GM18951 (cell line): ENCODE measurements at regions not wholly inside any gene's neighbourhood (a gene's known extent, or its start where the extent isn't known, plus 50 kb on each side); places are given as distances from the start of the nearest gene placed in this dataset.

Experiments used
- POLR2A ChIP-seq: IDR thresholded peaks from 4 replicates; pipeline ENCODE4 v1.6.1; 2011; ENCODE audit warnings: mild to moderate bottlenecking; ENCODE audit not compliant: insufficient read length, insufficient read depth; ENCODE audit errors: extremely low read depth
- in situ Hi-C: fragments of 300-500 bp; cut with MboI; formaldehyde crosslinking; loops from one replicate; pipeline ENCODE4 v1.12.0; 2022; ENCODE audit warnings: low sequenced_read_pairs, mixed read lengths, inconsistent platforms; ENCODE audit not compliant: unreplicated experiment

- in situ Hi-C loops, result no loop called here
- TF ChIP-seq POLR2A, result no peak
These were observed 91.7 kb upstream of the MEOX2 start for GRCh38 chr7:15778191-15778590.

GRCh38 chr7:15765753-15766152, 79.3 kb upstream of the MEOX2 start:
- in situ Hi-C loops, result no loop called here
- TF ChIP-seq POLR2A, result no peak

GRCh38 chr7:15764851-15765382, 78.4 kb upstream of the MEOX2 start:
- no peak for TF ChIP-seq POLR2A
- in situ Hi-C loops, result no loop called here

DNA sequence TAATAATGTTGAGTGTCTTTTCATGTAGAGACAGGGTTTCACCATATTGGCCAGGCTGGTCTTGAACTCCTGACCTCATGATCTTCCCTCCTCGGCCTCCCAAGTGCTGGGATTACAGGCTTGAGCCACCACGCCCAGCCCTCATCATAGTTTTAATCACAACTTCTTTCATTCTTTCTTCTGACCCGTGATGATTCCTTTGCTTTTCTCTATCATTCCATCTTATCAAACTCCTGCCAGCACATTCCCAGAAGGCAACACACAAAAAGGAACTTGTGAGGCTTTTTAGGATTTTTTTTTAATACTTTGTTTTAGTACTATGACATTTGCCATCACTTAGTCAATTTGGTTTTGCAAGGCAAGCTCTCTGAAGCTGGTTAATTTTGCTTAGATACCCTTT, 77.5 kb upstream of the MEOX2 start:
- in situ Hi-C loops, result no loop called here
- no peak for TF ChIP-seq POLR2A

- TF ChIP-seq POLR2A, result no peak
- in situ Hi-C loops, result no loop called here
These were observed 70.8 kb upstream of the MEOX2 start for GRCh38 chr7:15757041-15758000.

DNA sequence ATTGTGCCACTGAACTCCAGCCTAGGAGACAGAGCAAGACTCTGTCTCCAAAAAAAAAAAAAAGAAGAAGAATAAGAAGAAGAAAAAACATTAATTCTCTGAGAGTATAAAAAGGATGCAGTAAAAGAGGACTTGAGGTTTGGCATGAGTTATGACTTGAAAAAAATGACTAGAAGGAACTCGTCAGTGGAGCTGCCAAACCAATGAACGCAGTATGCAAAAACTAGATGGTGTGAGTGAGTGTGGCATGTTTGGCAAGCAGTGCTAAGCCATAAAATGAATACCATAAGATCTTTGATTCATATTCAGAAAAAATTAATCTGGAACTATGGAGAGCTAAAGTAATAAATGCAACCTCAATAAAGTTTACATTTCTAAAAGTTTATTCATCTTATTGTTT, 68.6 kb upstream of the MEOX2 start:
- no peak for TF ChIP-seq POLR2A
- in situ Hi-C loops, result no loop called here

GRCh38 chr7:15753887-15754579, 67.5 kb upstream of the MEOX2 start:
- in situ Hi-C loops, result no loop called here
- no peak for TF ChIP-seq POLR2A

GRCh38 chr7:15752377-15752776, 65.9 kb upstream of the MEOX2 start:
- in situ Hi-C loops, result no loop called here
- no peak for TF ChIP-seq POLR2A

DNA sequence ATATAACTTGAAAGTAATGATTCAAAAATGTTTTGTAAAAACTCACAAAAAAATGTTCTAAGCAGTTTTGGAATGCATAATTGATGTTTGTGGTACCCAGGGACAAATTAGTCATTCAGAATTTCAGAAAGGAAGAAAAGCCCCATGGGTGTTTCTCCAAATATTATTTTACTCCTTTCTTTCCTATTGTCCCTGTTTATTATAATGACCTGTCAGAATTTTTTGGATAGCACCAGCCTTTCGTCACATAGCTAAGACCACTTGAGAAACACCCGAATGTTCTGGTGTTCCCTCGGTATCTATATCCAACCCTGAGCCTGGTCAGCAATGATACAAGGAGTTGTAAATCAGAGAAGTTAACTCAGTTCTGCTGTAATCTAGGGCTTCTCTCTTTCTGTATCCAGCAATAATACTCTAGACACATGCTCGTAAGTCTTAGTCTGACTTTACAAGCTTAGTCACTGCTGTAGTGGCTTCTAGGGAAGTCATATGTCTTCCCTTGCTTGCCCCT, 64.8 kb upstream of the MEOX2 start:
- TF ChIP-seq POLR2A, result no peak
- in situ Hi-C loops, result no loop called here

GRCh38 chr7:15750727-15751126, 64.2 kb upstream of the MEOX2 start:
- TF ChIP-seq POLR2A, result no peak
- in situ Hi-C loops, result no loop called here

GRCh38 chr7:15749631-15750030, 63.1 kb upstream of the MEOX2 start:
- no peak for TF ChIP-seq POLR2A
- in situ Hi-C loops, result no loop called here

GRCh38 chr7:15747712-15748111, 61.2 kb upstream of the MEOX2 start:
- in situ Hi-C loops, result no loop called here
- no peak for TF ChIP-seq POLR2A

GRCh38 chr7:15747301-15747700, 60.8 kb upstream of the MEOX2 start:
- TF ChIP-seq POLR2A, result no peak
- in situ Hi-C loops, result no loop called here

- in situ Hi-C loops, result no loop called here
- TF ChIP-seq POLR2A, result no peak
These were observed 57.5 kb upstream of the MEOX2 start for GRCh38 chr7:15743926-15744480.

GRCh38 chr7:15737601-15738000, 51.1 kb upstream of the MEOX2 start:
- no peak for TF ChIP-seq POLR2A
- in situ Hi-C loops, result no loop called here
